ENCODE measurements at regions not wholly inside any gene's neighbourhood (a gene's known extent, or its start where the extent isn't known, plus 50 kb on each side); places are given as distances from the start of the nearest gene placed in this dataset.

- Histone ChIP-seq H3K9me1 (ENCODE audit: control insufficient read depth, extremely low read depth, insufficient read depth, low read length) (no peaks in the 10 kb centered on the region), H3K9me3 (ENCODE audit: control insufficient read depth, low read depth, low read length) (peaks cover 2% of the 10 kb centered on the region), H3K79me2 (ENCODE audit: control insufficient read depth, insufficient read depth, low read length) (no peaks in the 10 kb centered on the region), H3K4me3 (ENCODE audit: control insufficient read depth in 2 of 3, extremely low read depth in 1 of 3, insufficient read depth in 2 of 3, low read depth in 1 of 3, low read length in 3 of 3) (no peak overlapping the region), H3K27me3 (ENCODE audit: control insufficient read depth, extremely low read depth, insufficient read depth, low read length) (no peaks in the 10 kb centered on the region), H3K4me2 (ENCODE audit: control insufficient read depth, extremely low read depth, insufficient read depth, low read depth, low read length) (no peak overlapping the region), H4K20me1 (ENCODE audit: control insufficient read depth, extremely low read depth, insufficient read depth, low read length) (no peaks in the 10 kb centered on the region), H3K36me3 (ENCODE audit: control insufficient read depth in 2 of 2, extremely low read depth in 1 of 2, insufficient read depth in 2 of 2, low read length in 2 of 2) (no peaks in the 10 kb centered on the region), H3K9ac (ENCODE audit: control insufficient read depth, extremely low read depth, insufficient read depth, low read length) (no peak overlapping the region), H2AFZ (ENCODE audit: control insufficient read depth, low read length) (no peak overlapping the region), H3K27ac (ENCODE audit: control insufficient read depth, insufficient read depth, low read length) (no peak overlapping the region), H3K4me1 (ENCODE audit: control insufficient read depth, extremely low read depth, insufficient read depth, low read length) (no peaks in the 10 kb centered on the region)
- DNase-seq (ENCODE audit: low read depth, low spot score) (no peak), FAIRE-seq (no peak)
- TF ChIP-seq EZH2 (IDR thresholded peaks at IDR 0.05; ENCODE audit: low read length), result no peak
- TF ChIP-seq CTCF (optimal IDR thresholded peaks at IDR 0.05 in 1 of 3, IDR thresholded peaks at IDR 0.05 in 1 of 3, conservative IDR thresholded peaks at IDR 0.05 in 1 of 3; ENCODE audit: extremely low read depth in 1 of 3, insufficient read depth in 2 of 3, low read length in 3 of 3), result no peak
- dilution Hi-C loops (cut with MboI; ENCODE audit: extremely low pct_ligation_motif_present, low sequenced_read_pairs), result no loop called here
These were observed 402.2 kb upstream of the ZNF507 start for GRCh38 chr19:31943191-31943661.

GRCh38 chr19:31943778-31944177, 401.6 kb upstream of the ZNF507 start:
- Histone ChIP-seq H3K27ac (ENCODE audit: control insufficient read depth, insufficient read depth, low read length) (no peak overlapping the region), H3K9ac (ENCODE audit: control insufficient read depth, extremely low read depth, insufficient read depth, low read length) (no peak overlapping the region), H3K4me1 (ENCODE audit: control insufficient read depth, extremely low read depth, insufficient read depth, low read length) (no peaks in the 10 kb centered on the region), H3K36me3 (ENCODE audit: control insufficient read depth in 2 of 2, extremely low read depth in 1 of 2, insufficient read depth in 2 of 2, low read length in 2 of 2) (no peaks in the 10 kb centered on the region), H4K20me1 (ENCODE audit: control insufficient read depth, extremely low read depth, insufficient read depth, low read length) (no peaks in the 10 kb centered on the region), H2AFZ (ENCODE audit: control insufficient read depth, low read length) (no peak overlapping the region), H3K9me1 (ENCODE audit: control insufficient read depth, extremely low read depth, insufficient read depth, low read length) (no peaks in the 10 kb centered on the region), H3K79me2 (ENCODE audit: control insufficient read depth, insufficient read depth, low read length) (no peaks in the 10 kb centered on the region), H3K9me3 (ENCODE audit: control insufficient read depth, low read depth, low read length) (peaks cover 2% of the 10 kb centered on the region), H3K4me3 (ENCODE audit: control insufficient read depth in 2 of 3, extremely low read depth in 1 of 3, insufficient read depth in 2 of 3, low read depth in 1 of 3, low read length in 3 of 3) (no peak overlapping the region), H3K4me2 (ENCODE audit: control insufficient read depth, extremely low read depth, insufficient read depth, low read depth, low read length) (no peak overlapping the region), H3K27me3 (ENCODE audit: control insufficient read depth, extremely low read depth, insufficient read depth, low read length) (no peaks in the 10 kb centered on the region)
- dilution Hi-C loops (cut with MboI; ENCODE audit: extremely low pct_ligation_motif_present, low sequenced_read_pairs), result no loop called here
- TF ChIP-seq CTCF (optimal IDR thresholded peaks at IDR 0.05 in 1 of 3, IDR thresholded peaks at IDR 0.05 in 1 of 3, conservative IDR thresholded peaks at IDR 0.05 in 1 of 3; ENCODE audit: extremely low read depth in 1 of 3, insufficient read depth in 2 of 3, low read length in 3 of 3), result no peak
- TF ChIP-seq EZH2 (IDR thresholded peaks at IDR 0.05; ENCODE audit: low read length), result no peak
- DNase-seq (ENCODE audit: low read depth, low spot score) (no peak), FAIRE-seq (no peak)

Measured in keratinocyte (primary cell).